ENCODE measurements at regions not wholly inside any gene's neighbourhood (a gene's known extent, or its start where the extent isn't known, plus 50 kb on each side); places are given as distances from the start of the nearest gene placed in this dataset.

GRCh38 chr5:31023105-31023504 lies 170.4 kb upstream of the CDH6 start:
- H2AFZ ChIP-seq (ENCODE audit: low read depth, low read length), result no peak overlapping the region
- no peaks in the 10 kb centered on the region for H3K9me3 ChIP-seq (ENCODE audit: insufficient read depth, low read length, severe bottlenecking)
- DNase-seq, result no peak
- no peaks in the 10 kb centered on the region for H3K4me1 ChIP-seq (ENCODE audit: insufficient read depth, low read length)
- TF ChIP-seq EZH2 (IDR thresholded peaks at IDR 0.05; ENCODE audit: borderline replicate concordance, low read depth, low read length, severe bottlenecking) (no peak), CTCF (IDR thresholded peaks at IDR 0.05; ENCODE audit: borderline replicate concordance, extremely low read depth, low read length, poor library complexity, severe bottlenecking) (no peak)
- H3K79me2 ChIP-seq (ENCODE audit: insufficient read depth, low read length), result no peaks in the 10 kb centered on the region
- ATAC-seq (ENCODE audit: insufficient read depth, low read depth), result no peak
- no peaks in the 10 kb centered on the region for H3K36me3 ChIP-seq (ENCODE audit: insufficient read depth, low read length)
- no peak overlapping the region for H3K4me2 ChIP-seq (ENCODE audit: insufficient read depth, low read length)
- H3K27ac ChIP-seq (ENCODE audit: low read length), result no peak overlapping the region
- no peaks in the 10 kb centered on the region for H3K27me3 ChIP-seq (ENCODE audit: insufficient read depth, low read length, poor library complexity)
- H4K20me1 ChIP-seq (ENCODE audit: insufficient read depth, low read length), result no peaks in the 10 kb centered on the region
- H3K9ac ChIP-seq (ENCODE audit: low read depth, low read length), result no peak overlapping the region
- no peak overlapping the region for H3K4me3 ChIP-seq (ENCODE audit: low read depth in 1 of 2, low read length in 2 of 2)

- TF ChIP-seq EZH2 (IDR thresholded peaks at IDR 0.05; ENCODE audit: borderline replicate concordance, low read depth, low read length, severe bottlenecking) (no peak), CTCF (IDR thresholded peaks at IDR 0.05; ENCODE audit: borderline replicate concordance, extremely low read depth, low read length, poor library complexity, severe bottlenecking) (no peak)
These were observed 172.3 kb upstream of the CDH6 start for GRCh38 chr5:31021181-31021624.

GRCh38 chr5:31008231-31008630 lies 185.3 kb upstream of the CDH6 start:
- TF ChIP-seq CTCF (IDR thresholded peaks at IDR 0.05; ENCODE audit: borderline replicate concordance, extremely low read depth, low read length, poor library complexity, severe bottlenecking), result no peak
- TF ChIP-seq EZH2 (IDR thresholded peaks at IDR 0.05; ENCODE audit: borderline replicate concordance, low read depth, low read length, severe bottlenecking), result no peak
- no peak overlapping the region for H3K4me3 ChIP-seq (ENCODE audit: low read depth in 1 of 2, low read length in 2 of 2)
- no peaks in the 10 kb centered on the region for H3K4me1 ChIP-seq (ENCODE audit: insufficient read depth, low read length)
- H3K27me3 ChIP-seq (ENCODE audit: insufficient read depth, low read length, poor library complexity), result no peaks in the 10 kb centered on the region
- no peak overlapping the region for H3K4me2 ChIP-seq (ENCODE audit: insufficient read depth, low read length)
- H3K36me3 ChIP-seq (ENCODE audit: insufficient read depth, low read length), result no peaks in the 10 kb centered on the region
- H4K20me1 ChIP-seq (ENCODE audit: insufficient read depth, low read length), result no peaks in the 10 kb centered on the region
- no peak overlapping the region for H3K9ac ChIP-seq (ENCODE audit: low read depth, low read length)
- no peak overlapping the region for H3K27ac ChIP-seq (ENCODE audit: low read length)
- no peak for ATAC-seq (ENCODE audit: insufficient read depth, low read depth)
- no peaks in the 10 kb centered on the region for H3K9me3 ChIP-seq (ENCODE audit: insufficient read depth, low read length, severe bottlenecking)
- no peak overlapping the region for H2AFZ ChIP-seq (ENCODE audit: low read depth, low read length)
- DNase-seq, result no peak
- no peaks in the 10 kb centered on the region for H3K79me2 ChIP-seq (ENCODE audit: insufficient read depth, low read length)

More at GRCh38 chr5:31021181-31021624, 172.3 kb upstream of the CDH6 start:
- no peaks in the 10 kb centered on the region for H4K20me1 ChIP-seq (ENCODE audit: insufficient read depth, low read length)
- no peak overlapping the region for H3K27ac ChIP-seq (ENCODE audit: low read length)
- H3K4me2 ChIP-seq (ENCODE audit: insufficient read depth, low read length), result no peak overlapping the region
- no peaks in the 10 kb centered on the region for H3K9me3 ChIP-seq (ENCODE audit: insufficient read depth, low read length, severe bottlenecking)
- no peak overlapping the region for H3K4me3 ChIP-seq (ENCODE audit: low read depth in 1 of 2, low read length in 2 of 2)
- H3K9ac ChIP-seq (ENCODE audit: low read depth, low read length), result no peak overlapping the region
- H3K36me3 ChIP-seq (ENCODE audit: insufficient read depth, low read length), result no peaks in the 10 kb centered on the region
- DNase-seq (no peak), ATAC-seq (ENCODE audit: insufficient read depth, low read depth) (no peak)
- H3K79me2 ChIP-seq (ENCODE audit: insufficient read depth, low read length), result no peaks in the 10 kb centered on the region
- H3K27me3 ChIP-seq (ENCODE audit: insufficient read depth, low read length, poor library complexity), result no peaks in the 10 kb centered on the region
- no peaks in the 10 kb centered on the region for H3K4me1 ChIP-seq (ENCODE audit: insufficient read depth, low read length)
- no peak overlapping the region for H2AFZ ChIP-seq (ENCODE audit: low read depth, low read length)

GRCh38 chr5:31007672-31008071 lies 185.8 kb upstream of the CDH6 start:
- Histone ChIP-seq H3K9ac (ENCODE audit: low read depth, low read length) (no peak overlapping the region), H3K9me3 (ENCODE audit: insufficient read depth, low read length, severe bottlenecking) (no peaks in the 10 kb centered on the region), H4K20me1 (ENCODE audit: insufficient read depth, low read length) (no peaks in the 10 kb centered on the region), H2AFZ (ENCODE audit: low read depth, low read length) (no peak overlapping the region), H3K4me1 (ENCODE audit: insufficient read depth, low read length) (no peaks in the 10 kb centered on the region), H3K27ac (ENCODE audit: low read length) (no peak overlapping the region), H3K79me2 (ENCODE audit: insufficient read depth, low read length) (no peaks in the 10 kb centered on the region), H3K36me3 (ENCODE audit: insufficient read depth, low read length) (no peaks in the 10 kb centered on the region), H3K4me2 (ENCODE audit: insufficient read depth, low read length) (no peak overlapping the region), H3K27me3 (ENCODE audit: insufficient read depth, low read length, poor library complexity) (no peaks in the 10 kb centered on the region), H3K4me3 (ENCODE audit: low read depth in 1 of 2, low read length in 2 of 2) (no peak overlapping the region)
- TF ChIP-seq EZH2 (IDR thresholded peaks at IDR 0.05; ENCODE audit: borderline replicate concordance, low read depth, low read length, severe bottlenecking), result no peak
- TF ChIP-seq CTCF (IDR thresholded peaks at IDR 0.05; ENCODE audit: borderline replicate concordance, extremely low read depth, low read length, poor library complexity, severe bottlenecking), result no peak
- no peak for DNase-seq
- no peak for ATAC-seq (ENCODE audit: insufficient read depth, low read depth)

All from DND-41 (cell line).